Ammon's horn (tissue), 1 donor: ENCODE measurements at regions not wholly inside any gene's neighbourhood (a gene's known extent, or its start where the extent isn't known, plus 50 kb on each side); places are given as distances from the start of the nearest gene placed in this dataset.

Experiments
- DNase-seq: peaks from one replicate; pipeline ENCODE4 v3.0.0-alpha.2; 2016; ENCODE audit warnings: low spot score

- no peak for DNase-seq
Observed at GRCh38 chr12:34291426-34291901, 269.2 kb downstream of the ALG10 start.

GRCh38 chr12:34292736-34293625 lies 270.7 kb downstream of the ALG10 start:
- DNase-seq, result no peak

GRCh38 chr12:34294137-34294536 lies 271.8 kb downstream of the ALG10 start:
- no peak for DNase-seq

- DNase-seq, result no peak
Observed at GRCh38 chr12:34294671-34295365, 272.5 kb downstream of the ALG10 start.

GRCh38 chr12:34295366-34296142 lies 273.3 kb downstream of the ALG10 start:
- no peak for DNase-seq

- DNase-seq, result no peak
Observed at GRCh38 chr12:34296143-34297041, 274.1 kb downstream of the ALG10 start.

- no peak for DNase-seq
Observed at GRCh38 chr12:34297126-34297789, 275.0 kb downstream of the ALG10 start.

- no peak for DNase-seq
Observed at GRCh38 chr12:34297790-34298164, 275.5 kb downstream of the ALG10 start.

GRCh38 chr12:34298176-34298970 lies 276.1 kb downstream of the ALG10 start:
- DNase-seq, result no peak

- no peak for DNase-seq
Observed at GRCh38 chr12:34298971-34299801, 276.9 kb downstream of the ALG10 start.

GRCh38 chr12:34299802-34300193 lies 277.5 kb downstream of the ALG10 start:
- DNase-seq, result no peak

GRCh38 chr12:34300376-34301250 lies 278.3 kb downstream of the ALG10 start:
- no peak for DNase-seq

GRCh38 chr12:34301251-34302130 lies 279.2 kb downstream of the ALG10 start:
- no peak for DNase-seq

GRCh38 chr12:34302131-34302885 lies 280.0 kb downstream of the ALG10 start:
- DNase-seq, result no peak

GRCh38 chr12:34303091-34303870 lies 281.0 kb downstream of the ALG10 start:
- DNase-seq, result no peak
